Endothelial cell (in vitro differentiated cells): ENCODE measurements at regions not wholly inside any gene's neighbourhood (a gene's known extent, or its start where the extent isn't known, plus 50 kb on each side); places are given as distances from the start of the nearest gene placed in this dataset.

Experiments
- DNase-seq: peaks from one replicate; pipeline ENCODE4 v3.0.0; 2021; ENCODE audit warnings: low spot score
- H3K27ac Mint-ChIP-seq: one replicate; pipeline ENCODE4 v1.8.0; 2021; ENCODE audit warnings: mixed read lengths, inconsistent platforms; ENCODE audit not compliant: unreplicated experiment
- H3K27me3 Mint-ChIP-seq: one replicate; pipeline ENCODE4 v1.8.0; 2021; ENCODE audit warnings: mild to moderate bottlenecking, moderate library complexity, mixed read lengths, inconsistent platforms; ENCODE audit not compliant: unreplicated experiment
- H3K36me3 Mint-ChIP-seq: one replicate; pipeline ENCODE4 v1.8.0; 2021; ENCODE audit warnings: mild to moderate bottlenecking, low read depth, mixed read lengths, inconsistent platforms; ENCODE audit not compliant: unreplicated experiment
- H3K4me1 Mint-ChIP-seq: one replicate; pipeline ENCODE4 v1.8.0; 2021; ENCODE audit warnings: mild to moderate bottlenecking, mixed read lengths, inconsistent platforms; ENCODE audit not compliant: unreplicated experiment
- H3K4me3 Mint-ChIP-seq: one replicate; pipeline ENCODE4 v1.8.0; 2021; ENCODE audit warnings: mild to moderate bottlenecking, mixed read lengths, inconsistent platforms; ENCODE audit not compliant: unreplicated experiment
- H3K9me3 Mint-ChIP-seq: one replicate; pipeline ENCODE4 v1.8.0; 2021; ENCODE audit warnings: mixed read lengths, inconsistent platforms; ENCODE audit not compliant: unreplicated experiment
- TF ChIP-seq, protein P1 (sequence below): fragments of 200-600 bp; sonication (generic); IDR thresholded peaks from one replicate; pipeline ENCODE4 v1.5.0; 2021; ENCODE audit warnings: antibody characterized with exemption; ENCODE audit not compliant: unreplicated experiment

DNA sequence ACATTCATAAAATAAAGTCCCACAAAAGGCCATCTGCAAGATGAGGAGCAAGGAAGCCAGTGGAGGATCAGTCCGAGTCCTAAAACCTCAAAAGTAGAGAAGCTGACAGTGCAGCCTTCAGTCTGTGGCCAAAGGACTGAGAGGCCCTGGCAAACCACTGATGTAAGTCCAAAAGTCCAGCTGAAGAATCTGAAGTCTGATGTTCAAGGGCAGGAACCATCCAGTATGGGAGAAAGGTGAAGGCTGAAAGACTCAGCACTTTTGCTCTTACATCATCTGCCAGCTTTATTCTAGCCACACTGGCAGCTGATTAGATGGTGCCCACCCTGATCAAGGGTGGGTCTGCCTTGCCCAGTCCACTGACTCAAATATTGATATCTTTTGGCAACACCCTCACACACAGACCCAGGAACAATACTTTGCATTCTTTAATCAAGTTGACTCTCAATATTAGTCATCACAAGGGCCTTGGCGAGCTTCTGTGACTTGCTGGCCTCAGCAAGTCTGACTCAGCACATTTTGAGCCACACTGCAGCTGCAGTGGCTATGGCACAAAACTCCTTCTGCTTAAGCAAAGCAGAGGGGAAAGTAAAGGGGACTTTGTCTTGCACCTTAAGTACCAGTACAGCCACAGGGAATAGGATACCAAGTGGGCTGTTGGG, 1370.3 kb upstream of the CITED2 start:
- Mint-ChIP-seq H3K27ac (no peak overlapping the region), H3K9me3 (peaks cover 12% of the 10 kb centered on the region), H3K27me3 (peaks cover 4% of the 10 kb centered on the region), H3K4me1 (no peaks in the 10 kb centered on the region), H3K4me3 (no peak overlapping the region), H3K36me3 (peaks cover 7% of the 10 kb centered on the region)
- TF ChIP-seq, protein P1, sequence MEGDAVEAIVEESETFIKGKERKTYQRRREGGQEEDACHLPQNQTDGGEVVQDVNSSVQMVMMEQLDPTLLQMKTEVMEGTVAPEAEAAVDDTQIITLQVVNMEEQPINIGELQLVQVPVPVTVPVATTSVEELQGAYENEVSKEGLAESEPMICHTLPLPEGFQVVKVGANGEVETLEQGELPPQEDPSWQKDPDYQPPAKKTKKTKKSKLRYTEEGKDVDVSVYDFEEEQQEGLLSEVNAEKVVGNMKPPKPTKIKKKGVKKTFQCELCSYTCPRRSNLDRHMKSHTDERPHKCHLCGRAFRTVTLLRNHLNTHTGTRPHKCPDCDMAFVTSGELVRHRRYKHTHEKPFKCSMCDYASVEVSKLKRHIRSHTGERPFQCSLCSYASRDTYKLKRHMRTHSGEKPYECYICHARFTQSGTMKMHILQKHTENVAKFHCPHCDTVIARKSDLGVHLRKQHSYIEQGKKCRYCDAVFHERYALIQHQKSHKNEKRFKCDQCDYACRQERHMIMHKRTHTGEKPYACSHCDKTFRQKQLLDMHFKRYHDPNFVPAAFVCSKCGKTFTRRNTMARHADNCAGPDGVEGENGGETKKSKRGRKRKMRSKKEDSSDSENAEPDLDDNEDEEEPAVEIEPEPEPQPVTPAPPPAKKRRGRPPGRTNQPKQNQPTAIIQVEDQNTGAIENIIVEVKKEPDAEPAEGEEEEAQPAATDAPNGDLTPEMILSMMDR, result no peak
- DNase-seq, result no peak

DNA sequence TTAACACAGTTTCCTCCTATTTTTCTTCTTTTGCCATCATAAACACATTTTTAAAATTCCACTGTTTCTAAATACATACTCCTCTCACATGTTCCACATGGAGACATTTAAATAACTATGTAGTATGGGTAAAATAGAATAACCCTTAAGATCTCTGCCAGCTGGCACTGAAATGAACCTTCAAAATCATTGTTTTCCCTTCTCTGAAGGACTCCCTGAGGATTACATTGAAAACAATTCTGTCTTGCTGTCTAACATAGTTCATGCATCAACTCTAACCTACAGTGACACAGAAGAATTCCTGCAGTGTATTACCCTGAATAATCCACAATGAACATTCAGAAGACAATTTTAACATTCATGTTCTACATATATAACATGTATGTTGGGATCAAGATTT, 1361.8 kb upstream of the CITED2 start:
- no peak for DNase-seq
- H3K36me3 Mint-ChIP-seq, result no peaks in the 10 kb centered on the region
- H3K4me3 Mint-ChIP-seq, result no peak overlapping the region
- H3K9me3 Mint-ChIP-seq, result no peaks in the 10 kb centered on the region
- H3K27ac Mint-ChIP-seq, result no peak overlapping the region
- no peaks in the 10 kb centered on the region for H3K4me1 Mint-ChIP-seq
- TF ChIP-seq, protein P1, result no peak
- H3K27me3 Mint-ChIP-seq, result no peaks in the 10 kb centered on the region

DNA sequence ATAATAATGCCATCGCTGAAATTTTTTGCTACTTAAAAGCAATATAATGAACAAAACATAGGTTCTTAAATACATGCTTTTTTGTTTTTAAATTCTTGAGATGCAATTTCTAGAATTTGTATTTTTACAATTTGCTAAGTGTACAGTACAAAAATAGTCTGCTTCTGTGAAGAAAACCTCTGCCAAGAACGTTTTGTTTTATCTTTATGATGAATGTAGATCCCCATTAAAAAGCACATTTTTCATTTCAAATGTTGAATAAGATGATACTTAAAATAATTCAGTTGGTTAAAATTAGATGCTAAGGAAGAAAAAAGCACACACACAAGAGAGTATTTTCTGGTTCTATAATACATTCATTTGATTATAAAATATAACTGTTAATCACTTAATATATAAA, 1358.5 kb upstream of the CITED2 start:
- Mint-ChIP-seq H3K36me3 (no peaks in the 10 kb centered on the region), H3K27me3 (no peaks in the 10 kb centered on the region), H3K27ac (no peak overlapping the region), H3K4me3 (no peak overlapping the region), H3K4me1 (no peaks in the 10 kb centered on the region), H3K9me3 (no peaks in the 10 kb centered on the region)
- TF ChIP-seq, protein P1, result no peak
- DNase-seq, result no peak

DNA sequence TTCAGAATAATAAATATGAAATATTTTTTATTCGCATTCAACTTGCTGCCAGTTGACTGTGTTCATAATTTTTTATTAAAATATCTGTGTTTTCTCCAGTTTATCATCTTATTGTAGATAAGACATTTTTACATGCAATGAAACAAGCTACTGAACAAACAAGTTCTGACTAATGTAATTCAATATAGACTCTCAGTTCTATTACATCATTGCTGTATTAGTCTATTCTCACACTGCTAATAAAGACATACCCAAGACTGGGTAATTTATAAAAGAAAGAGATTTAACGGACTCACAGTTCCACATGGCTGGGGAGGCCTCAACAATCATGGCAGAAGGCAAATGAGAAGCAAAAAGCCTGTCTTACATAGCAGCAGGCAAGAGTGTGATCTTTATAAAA, 1357.7 kb upstream of the CITED2 start:
- H3K4me3 Mint-ChIP-seq, result no peak overlapping the region
- no peaks in the 10 kb centered on the region for H3K4me1 Mint-ChIP-seq
- TF ChIP-seq, protein P1, result no peak
- no peaks in the 10 kb centered on the region for H3K9me3 Mint-ChIP-seq
- H3K36me3 Mint-ChIP-seq, result no peaks in the 10 kb centered on the region
- no peaks in the 10 kb centered on the region for H3K27me3 Mint-ChIP-seq
- DNase-seq, result no peak
- H3K27ac Mint-ChIP-seq, result no peak overlapping the region

DNA sequence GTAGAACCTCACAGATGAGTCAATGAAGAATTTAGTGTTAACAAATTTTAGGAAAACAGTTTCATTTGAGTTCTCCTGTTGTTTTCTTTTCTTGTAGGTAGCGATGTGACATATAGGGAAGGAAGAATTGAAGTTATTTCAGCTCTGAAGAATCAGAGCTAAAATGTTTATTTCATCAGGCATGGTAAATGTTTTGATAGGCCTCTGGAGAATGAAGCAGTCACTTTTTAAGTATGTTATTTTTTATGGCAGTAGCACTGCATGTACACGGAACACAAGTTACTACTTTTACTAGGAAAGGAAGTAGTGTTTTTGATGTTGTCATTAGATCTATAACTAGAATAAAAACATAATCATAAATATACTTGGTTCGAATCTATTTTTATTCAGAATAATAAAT, 1357.3 kb upstream of the CITED2 start:
- Mint-ChIP-seq H3K9me3 (no peaks in the 10 kb centered on the region), H3K36me3 (no peaks in the 10 kb centered on the region), H3K4me3 (no peak overlapping the region), H3K27me3 (no peaks in the 10 kb centered on the region), H3K4me1 (no peaks in the 10 kb centered on the region), H3K27ac (no peak overlapping the region)
- TF ChIP-seq, protein P1, result no peak
- DNase-seq, result no peak
